DOHH2 (cell line): ENCODE measurements at regions not wholly inside any gene's neighbourhood (a gene's known extent, or its start where the extent isn't known, plus 50 kb on each side); places are given as distances from the start of the nearest gene placed in this dataset.

Source experiments
- CTCF ChIP-seq: fragments of 200-600 bp; sonication (generic); IDR thresholded peaks from one replicate; pipeline ENCODE4 v1.5.1; 2014; ENCODE audit warnings: antibody characterized with exemption, mild to moderate bottlenecking, low read depth, low read length; ENCODE audit not compliant: poor library complexity, severe bottlenecking
- EZH2phosphoT487 ChIP-seq: fragments of 200-600 bp; sonication (generic); IDR thresholded peaks from 2 replicates; pipeline ENCODE4 v1.6.1; 2017; ENCODE audit warnings: borderline replicate concordance, mild to moderate bottlenecking, antibody characterized with exemption, low read length, moderate library complexity, mixed read lengths

DNA sequence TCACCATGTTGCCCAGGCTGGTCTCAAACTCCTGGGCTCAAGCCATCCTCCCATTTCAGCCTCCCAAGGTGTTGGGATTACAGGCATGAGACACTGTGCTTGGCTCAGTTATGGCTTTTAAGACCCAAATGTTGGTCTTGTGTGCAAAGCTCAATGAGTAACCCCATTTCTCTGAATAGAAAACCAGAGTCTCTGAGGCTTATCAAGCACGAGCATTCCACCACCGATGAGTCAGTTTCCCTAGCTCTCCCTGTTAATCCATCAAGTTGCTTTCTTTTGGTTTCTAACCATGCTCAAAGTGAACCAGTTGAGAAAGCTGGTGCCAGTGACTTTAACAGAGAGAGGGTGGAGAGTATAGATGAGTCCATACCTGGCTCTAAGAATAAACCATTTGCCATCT, 350.9 kb upstream of the ADGRL2 start:
- TF ChIP-seq CTCF (no peak), EZH2phosphoT487 (no peak)
